HG02884 (cell line): ENCODE measurements at regions not wholly inside any gene's neighbourhood (a gene's known extent, or its start where the extent isn't known, plus 50 kb on each side); places are given as distances from the start of the nearest gene placed in this dataset.

Source experiments
- ATAC-seq: cut with Tn5 transposase; IDR thresholded peaks from one replicate; pipeline ENCODE4 v1.9.1; 2021; ENCODE audit warnings: mild to moderate bottlenecking, moderate library complexity; ENCODE audit not compliant: unreplicated experiment

DNA sequence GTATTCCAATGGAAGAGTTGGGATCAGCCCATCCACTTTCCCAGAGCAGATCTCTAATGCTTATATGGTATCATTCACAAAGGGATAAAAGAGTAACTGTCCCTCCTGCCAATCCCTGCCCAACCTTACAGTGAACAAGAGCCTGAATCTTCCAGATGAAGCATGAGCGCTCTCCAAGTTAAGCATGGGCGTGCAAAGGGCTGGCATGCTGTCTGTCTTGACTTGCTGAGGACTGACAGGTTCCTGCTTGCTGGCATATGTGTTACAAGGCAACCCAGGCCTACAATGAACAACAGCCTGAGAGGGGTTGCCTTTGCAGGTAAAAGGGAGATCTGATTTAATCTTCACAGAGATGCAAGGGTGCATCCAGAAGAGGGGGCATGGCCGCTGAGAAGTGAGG is 155.6 kb upstream of the SOD1 start:
- ATAC-seq, result no peak

DNA sequence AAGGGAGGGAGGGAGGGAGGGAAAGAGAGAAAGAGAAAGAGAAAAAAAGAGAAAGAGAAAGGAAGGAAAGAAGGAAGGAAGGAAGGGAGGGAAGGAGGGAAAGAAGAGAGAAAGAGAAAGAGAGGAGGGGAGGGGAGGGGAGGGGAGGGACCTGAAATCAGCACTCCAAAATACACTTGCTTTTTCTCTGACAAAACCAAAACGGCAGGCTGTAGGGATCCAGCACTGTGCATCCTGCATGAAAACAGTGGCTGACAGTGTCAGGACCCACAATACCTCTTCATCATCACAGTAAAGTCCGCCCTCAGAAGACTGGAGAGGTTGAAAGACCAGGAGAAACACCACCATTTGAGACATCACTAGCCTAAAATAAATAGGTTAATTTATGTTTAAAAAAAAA is 156.0 kb upstream of the SOD1 start:
- no peak for ATAC-seq

DNA sequence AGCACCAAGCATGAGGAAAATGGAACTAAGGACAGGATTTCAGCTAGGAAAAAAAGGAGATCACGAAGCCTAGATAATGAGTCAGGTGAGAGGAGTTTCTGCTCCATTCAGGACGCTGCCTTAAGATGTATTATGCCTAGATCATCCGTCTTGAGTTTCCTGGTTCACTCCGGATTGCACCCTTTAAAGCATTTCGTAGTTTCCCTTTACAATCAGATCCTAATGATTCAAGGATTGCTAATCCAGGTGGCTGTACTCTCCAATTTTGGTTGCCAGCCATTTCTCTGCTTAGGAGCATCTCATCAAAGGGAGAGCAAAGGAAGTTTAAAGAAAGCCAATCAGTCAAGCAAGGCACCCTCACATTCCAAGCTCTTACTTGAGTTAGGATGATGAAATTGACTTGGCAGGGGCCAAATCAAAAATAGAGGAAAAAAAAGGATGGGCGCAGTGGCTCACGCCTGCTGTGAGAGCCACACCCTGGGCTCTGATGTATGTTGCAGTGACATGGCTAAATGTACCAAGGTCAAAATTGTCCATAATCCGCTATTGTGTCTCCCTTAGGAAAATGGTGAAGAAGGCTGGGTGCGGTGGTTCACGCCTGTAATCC is 156.9 kb upstream of the SOD1 start:
- no peak for ATAC-seq

DNA sequence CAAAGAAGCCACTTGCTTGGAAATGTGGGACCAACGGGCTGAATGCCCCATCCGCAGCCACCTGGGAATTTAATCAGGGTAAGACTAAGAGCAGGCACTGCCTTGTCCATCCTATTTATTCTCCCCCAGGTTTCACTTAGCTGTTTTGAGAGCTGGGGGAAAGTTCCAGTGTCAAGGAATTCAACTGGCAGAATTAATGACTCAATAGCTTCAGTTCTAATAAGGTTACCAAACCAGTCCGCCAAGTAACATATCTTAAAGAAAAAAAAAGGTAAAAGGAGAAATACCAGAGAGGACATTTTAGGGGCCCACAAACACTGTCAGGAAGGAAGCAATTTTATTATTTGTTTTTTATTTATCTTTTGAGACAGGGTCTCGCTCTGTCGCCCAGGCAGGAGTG is 157.6 kb upstream of the SOD1 start:
- no peak for ATAC-seq

DNA sequence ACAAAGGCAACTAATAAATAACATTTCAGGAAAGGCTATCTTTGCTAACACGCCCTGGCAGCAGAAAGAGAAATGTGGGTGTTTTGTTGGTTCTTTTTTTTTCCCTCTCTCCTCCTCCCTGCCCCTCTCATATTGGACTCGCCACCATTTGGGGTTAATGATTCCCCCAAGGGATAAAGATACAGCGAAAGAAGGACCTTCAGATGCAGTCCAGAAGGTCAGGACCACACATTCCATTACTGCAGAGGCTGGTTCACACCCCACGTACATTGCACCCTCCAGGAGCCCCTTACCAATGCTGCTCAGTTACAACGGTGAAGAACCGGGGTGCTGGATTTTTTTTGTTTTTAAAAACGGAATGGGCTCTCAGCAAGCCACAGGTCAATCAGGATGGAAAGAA is 156.9 kb upstream of the TIAM1 start:
- ATAC-seq, result no peak

DNA sequence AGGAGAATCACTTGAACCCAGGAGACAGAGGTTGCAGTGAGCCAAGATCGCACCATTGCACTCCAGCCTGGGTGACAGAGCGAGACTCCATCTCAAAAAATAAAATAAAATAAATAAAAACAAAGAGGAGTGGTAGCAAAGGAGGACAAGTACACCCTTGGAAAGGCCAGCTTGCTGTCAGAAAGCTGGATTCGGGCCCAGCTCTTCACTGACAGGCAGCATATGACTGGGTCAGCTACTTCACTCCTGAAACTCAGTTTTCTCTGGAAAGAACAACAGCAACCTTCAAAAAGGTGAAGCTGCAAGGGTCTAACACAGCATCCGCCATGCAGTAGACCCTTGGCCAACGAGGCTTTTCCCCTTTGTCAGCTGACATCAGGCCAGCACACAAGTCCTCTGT is 156.0 kb upstream of the TIAM1 start:
- no peak for ATAC-seq

DNA sequence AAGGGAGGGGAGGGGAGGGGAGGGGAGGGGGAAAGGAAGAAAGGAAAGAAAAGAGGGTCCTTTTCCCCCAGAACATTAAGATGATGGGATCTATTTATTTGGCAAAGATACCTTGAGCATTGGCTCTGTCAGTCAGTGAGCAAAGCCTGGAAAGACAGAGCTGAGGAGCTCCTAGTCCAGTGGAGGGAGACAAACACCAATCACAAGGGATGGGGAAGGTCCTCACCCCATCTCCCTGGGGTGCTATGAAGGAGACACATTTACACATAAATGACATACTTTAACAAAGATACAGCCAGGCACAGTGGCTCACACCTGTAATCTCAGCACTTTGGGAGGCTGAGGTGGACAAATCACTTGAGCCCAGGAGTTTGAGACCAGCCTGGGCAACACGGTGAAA is 154.9 kb upstream of the TIAM1 start:
- ATAC-seq, result no peak

DNA sequence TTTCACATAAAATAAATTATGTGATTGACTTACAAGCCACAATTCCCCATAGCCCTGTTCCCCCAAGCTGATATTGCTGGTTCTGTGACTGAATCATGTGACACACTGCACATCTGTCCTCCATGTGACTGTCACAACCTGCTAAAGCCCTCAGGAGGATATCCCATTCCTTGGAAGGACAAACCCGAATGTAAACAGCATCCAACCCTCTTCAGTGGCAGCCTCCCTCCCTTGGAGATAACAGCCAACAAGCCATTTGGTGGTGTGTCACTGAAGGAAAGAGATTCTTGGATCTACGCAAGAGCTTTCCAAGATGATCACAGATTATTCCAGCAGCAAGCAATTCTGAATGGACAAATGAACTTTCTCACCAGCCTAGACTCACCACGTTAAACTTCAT is 153.9 kb upstream of the TIAM1 start:
- no peak for ATAC-seq

DNA sequence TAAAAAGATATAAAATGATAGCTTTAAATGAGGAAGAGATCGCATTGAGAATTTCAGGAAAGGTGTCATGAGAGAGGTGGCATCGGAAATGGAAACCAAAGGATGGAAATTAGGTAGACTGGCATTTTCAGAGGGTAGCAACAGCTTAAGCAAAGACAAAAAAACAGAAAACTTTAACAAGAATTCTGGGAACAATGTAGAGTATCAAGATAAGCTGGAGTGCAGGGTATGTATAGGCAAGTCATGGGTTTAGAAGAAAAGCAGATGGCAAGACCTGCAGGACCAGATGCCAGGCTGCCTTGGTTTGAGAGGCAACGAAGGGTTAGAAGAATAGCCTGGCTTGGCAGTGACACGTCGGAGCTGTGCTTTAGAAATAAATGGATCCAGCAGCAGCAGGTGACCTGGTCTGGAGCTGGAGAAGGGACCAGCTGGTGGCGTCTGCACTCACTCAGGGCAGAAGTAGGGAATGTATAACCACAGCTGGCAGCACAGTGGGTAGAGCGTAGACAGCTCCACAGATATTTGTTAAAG is 149.4 kb upstream of the TIAM1 start:
- no peak for ATAC-seq

DNA sequence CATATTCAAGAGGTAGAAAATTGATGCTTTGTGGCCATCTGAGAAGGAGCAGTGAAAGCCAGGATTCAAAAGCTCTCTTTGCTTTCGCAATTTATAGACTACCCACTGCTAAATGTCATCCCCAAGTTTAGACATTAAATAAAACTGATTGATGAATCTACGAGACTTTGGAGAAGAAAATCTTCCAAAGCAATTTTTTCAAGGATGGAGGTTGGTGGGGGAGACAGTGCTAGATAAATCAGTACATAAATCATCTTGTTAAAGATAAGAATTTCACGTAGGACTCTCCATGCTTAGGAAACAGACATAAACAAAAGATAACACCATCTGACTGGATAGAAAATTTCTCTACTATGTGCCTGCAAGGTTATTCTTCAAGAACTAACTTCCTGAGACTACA is 147.6 kb upstream of the TIAM1 start:
- ATAC-seq, result no peak

DNA sequence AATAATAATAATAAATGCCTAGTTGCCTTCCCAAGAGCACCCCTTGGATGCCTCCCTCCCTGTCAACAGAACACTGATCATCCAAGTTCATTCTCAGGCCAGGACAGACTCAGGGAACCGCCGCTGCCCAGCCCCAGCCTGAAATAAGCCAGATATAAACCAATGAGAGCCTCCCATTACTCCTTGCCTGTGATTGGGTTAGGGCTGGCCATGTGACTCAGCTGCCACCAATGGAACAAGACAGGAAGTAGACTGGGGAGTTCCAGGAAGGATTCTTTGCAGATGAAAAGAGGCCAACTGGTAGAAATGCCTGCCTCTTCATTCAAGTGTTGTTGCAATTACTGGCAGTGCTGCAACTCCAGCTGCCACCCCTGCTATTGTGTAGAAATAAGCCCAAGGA is 146.4 kb upstream of the TIAM1 start:
- ATAC-seq, result no peak

DNA sequence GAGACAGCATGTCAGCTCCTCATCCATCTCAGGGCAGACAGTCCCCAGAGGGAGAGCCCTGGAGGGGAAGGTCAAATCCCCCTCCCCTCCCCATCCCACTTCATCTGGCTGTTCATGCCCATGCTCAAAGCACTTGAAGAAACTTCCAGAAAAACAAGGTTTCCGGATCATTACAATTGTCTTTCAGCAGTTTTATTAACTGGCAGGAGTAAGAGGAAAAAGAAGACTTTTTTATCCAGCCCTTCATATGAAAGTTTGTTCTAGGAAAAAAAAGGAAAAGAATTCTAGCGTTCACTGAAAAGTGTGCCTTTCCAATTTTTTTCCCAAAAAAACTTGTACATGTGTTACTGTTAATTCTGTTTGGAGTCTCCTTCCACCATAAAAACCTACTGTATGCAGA is 145.7 kb upstream of the TIAM1 start:
- ATAC-seq, result no peak

DNA sequence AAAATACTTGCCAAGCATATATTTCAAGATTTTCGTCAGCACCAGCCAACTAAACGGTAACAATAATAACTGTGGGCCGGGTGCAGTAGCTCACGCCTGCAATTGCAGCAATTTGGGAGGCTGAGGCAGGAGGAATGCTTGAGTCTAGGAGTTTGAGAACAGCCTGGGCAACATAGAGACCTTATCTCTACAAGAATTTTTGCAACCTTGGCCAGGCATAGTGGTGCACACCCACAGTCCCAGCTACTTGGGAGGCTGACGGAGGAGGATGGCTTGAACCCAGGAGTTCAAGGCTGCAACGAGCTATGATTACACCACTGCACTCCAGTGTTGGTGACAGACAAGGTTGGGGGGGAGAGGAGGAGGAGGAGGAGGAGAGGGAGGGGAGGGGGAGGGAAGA is 145.0 kb upstream of the TIAM1 start:
- no peak for ATAC-seq

DNA sequence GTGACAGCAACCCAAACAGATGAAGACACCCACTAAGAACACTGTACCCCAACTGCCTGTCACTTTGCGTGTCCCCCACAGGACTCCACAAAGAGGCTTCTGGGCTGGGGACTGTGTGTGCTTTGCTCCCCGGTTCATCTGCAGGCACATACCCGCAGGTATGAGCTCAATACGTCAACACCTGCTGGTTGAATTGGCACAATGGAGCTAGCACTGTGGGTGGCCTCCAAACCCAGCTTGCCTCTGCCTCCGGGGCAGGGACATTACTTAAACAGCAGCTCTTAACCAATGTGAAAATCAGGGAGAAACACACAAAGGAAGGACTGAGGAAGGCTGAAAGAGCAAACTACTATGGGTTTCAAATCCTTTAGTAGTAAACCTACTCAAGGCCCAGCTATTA is 140.2 kb upstream of the TIAM1 start:
- ATAC-seq, result no peak

DNA sequence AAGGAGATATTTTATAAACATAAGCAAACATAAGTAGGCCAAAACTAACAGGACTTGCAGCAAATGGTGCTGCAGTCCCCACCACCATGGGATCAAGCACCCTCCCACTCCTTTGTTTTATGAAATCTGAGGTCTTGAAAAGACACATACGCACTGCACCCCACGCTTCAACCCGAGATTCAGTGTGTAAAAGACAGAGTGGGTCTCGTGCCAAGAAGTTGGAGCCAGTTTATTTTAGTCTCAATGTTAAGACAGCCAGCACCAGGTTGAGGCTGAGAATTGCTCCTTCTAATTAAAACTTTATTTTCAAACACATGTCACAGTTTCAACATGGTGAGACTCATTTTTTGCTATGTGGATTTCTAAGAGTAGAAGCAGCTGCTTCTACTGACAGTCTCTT is 139.1 kb upstream of the TIAM1 start:
- ATAC-seq, result no peak

DNA sequence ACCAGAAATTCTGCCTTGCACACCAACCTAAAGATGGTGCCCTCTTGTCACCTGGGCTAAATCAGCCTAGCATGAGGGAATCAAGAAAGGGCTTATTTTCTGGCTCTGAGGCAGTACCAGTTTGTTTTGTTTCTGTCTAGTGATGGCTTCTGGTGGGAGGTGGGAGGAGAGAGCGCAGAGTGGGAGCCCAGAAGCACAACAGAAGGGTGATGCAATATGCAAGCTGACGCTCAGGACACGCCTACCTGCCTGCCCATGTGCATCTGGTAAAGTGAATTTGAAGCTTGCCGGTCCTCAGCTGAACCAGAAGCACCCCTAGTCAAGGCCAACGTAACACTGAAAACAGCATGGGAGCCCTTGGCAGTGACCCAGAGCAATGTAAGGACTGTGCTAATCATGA is 138.4 kb upstream of the TIAM1 start:
- no peak for ATAC-seq

DNA sequence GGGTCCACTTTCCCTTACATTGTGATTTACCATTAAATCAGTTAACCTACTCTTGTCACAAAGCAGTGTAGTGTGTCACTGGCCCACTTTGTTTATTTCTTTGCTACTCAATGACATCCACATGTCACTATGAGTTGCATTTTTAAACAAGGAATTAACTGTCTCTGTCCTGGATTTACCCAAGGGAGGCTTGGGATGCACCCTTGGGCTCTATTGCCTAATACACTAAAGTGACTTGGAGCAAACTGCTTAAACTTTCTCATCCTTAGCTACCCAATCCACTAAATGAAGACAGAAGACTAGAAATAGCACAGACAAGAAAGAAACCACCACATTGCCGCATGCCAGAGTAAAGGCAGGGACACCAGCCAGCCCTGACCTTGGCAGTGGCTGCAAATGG is 136.2 kb upstream of the TIAM1 start:
- ATAC-seq, result no peak

DNA sequence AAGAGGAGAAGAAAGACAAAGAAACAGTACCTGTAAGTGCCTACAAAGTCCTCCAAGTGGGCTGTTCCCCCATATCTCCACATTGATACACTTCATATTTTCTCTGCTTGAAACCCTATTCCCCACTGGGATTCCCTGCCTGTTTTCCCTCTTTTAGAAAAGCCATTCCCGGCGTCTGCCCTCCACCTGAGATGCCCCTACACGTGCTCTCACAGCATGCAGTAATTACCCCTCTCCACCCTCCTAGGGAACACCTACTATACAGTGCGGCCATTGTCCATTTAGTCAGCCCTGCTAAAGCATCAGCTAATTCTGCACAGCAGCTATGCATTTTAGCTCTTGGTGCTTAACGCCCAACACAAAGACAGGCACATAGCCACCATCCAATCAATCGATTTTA is 135.7 kb upstream of the TIAM1 start:
- no peak for ATAC-seq

DNA sequence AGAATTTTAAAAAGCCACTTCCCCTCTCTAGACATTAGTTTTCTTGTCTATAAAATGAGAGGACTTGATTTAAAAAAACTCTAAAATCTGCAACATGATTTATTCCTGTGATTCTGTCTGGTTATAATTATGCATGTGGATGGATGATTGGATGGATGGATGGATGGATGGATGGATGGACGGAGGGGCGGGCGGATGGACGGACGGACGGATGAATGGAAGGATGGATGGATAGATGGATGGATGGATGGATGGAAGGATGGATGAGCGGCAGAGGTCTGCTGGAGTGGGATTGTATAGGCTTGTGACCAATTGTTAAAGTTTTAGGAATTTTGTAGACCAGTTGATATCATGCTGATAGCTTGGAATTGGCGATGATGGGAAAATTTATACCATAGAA is 135.2 kb upstream of the TIAM1 start:
- no peak for ATAC-seq

DNA sequence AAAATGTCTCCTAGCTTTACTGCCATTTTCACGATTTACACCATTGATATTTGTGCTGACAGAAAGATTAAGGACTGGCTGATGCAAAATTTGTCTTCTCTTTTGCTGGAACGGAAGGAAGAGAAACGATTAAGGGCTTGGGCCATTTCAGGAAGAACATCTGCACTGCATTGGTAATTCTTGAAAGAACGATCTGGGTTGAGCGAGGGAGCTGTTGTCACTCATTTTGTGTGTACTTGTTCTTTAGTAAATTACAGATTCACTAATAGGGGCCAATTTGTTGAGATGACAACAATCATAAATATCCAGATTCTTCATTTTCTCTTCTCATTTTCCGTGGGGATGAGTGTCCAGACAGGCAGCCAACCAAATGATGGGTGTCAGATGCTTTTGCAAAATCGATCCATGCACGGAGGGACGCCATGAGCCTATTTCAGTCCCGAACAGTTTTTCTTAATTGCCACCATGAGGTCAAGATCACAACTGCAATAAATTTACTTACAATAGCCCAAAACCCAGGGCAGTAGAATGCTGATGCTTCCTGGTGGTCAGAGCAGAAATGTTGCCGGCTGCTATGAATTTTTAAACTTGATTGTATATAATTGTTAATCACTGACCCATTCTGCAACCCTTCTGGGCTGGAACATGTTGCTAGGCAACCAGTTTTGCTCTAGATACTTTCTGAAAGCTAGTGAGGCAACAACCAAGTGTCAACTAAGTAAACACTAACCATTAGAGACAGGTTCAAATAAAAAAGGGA is 132.4 kb upstream of the TIAM1 start:
- ATAC-seq, result no peak

DNA sequence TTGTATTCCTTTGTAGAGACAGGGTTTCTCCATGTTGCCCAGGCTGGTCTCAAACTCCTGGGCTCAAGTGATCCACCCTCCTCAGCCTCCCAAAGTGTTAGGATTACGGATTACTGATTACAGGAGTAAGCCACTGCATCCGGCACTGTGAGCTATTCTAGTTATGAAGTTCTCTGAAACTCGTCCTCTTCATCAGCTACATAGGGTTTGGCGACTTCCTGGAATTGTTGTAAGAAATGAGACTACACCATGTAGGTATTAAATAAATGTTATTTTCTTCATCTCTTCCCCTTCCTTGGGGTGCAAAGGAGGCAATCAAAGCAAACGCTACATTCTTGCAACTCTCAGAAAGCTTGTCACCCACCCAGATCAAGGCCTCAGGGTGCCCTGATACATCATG is 131.2 kb upstream of the TIAM1 start:
- ATAC-seq, result no peak

DNA sequence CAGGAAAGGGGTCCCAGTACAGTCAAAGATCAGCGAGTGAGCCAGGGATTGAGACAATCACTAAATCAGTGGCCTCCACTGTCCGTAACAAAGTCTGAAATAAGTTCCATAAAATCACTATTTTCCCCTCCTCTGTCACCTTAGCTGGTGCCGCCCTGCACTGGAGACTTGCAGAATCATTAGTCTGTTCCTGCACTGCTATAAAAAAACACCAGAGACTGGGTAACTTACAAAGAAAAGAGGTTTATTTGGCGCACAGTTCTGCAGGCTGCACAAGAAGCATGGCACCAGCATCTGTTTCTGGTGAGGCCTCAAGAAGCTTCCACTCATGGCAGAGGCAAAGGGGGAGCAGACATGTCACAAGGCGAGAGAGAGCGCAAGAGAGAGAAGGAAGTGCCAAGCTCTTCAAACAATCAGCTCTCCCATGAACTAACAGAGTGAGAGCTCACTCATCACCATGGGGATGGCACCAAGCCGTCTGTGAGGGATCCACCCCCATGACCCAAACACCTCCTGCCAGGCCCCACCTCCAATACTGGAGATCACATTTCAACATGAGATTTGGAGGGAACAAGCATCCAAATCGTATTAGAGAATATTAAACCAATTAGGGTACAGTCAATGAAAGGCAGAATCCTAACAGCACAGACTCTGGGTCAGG is 129.8 kb upstream of the TIAM1 start:
- ATAC-seq, result no peak
